HCT116 (cell line): ENCODE measurements at regions not wholly inside any gene's neighbourhood (a gene's known extent, or its start where the extent isn't known, plus 50 kb on each side); places are given as distances from the start of the nearest gene placed in this dataset.
A peak's percentile ranks its signal among the peaks of the same experiment; 100 is the strongest.

Source experiments
- ATAC-seq: fragments of 200-7000 bp; cut with Tn5 transposase; 2 replicates; pipeline ENCODE4 v1.9.1; 2020; ENCODE audit warnings: mild to moderate bottlenecking, moderate library complexity
- BruUV-seq: library from RNA; stranded (reverse); fragments of 400-500 nt; replicated peaks from 2 replicates; lab custom pipeline; 2021; lab: Mats Ljungman, UMichigan
- CTCF ChIA-PET: fragments of 300-600 bp; sonication (Branson Sonifier 250); formaldehyde crosslinking; loops from one replicate; lab custom pipeline; 2021; ENCODE audit warnings: antibody characterized with exemption; lab: Charles Lee
- POLR2A ChIA-PET: fragments of 300-600, 350-600 bp; sonication (Branson Sonifier 250); formaldehyde crosslinking; loops from one replicate; lab custom pipeline; 2021; ENCODE audit warnings: antibody characterized with exemption; lab: Charles Lee
- RAD21 ChIA-PET, 2 experiments: fragments of 300-600 bp; sonication (Branson Sonifier 250); formaldehyde crosslinking; loops; one replicate each; lab custom pipeline; 2023; ENCODE audit warnings: low total read pairs in 2 of 2; ENCODE audit not compliant: uncharacterized antibody in 2 of 2, unreplicated experiment in 2 of 2, low non-redundant PET in 1 of 2; lab: Charles Lee
- DNase-seq: peaks from one replicate; pipeline ENCODE4 v3.0.0-alpha.2; 2010; ENCODE audit warnings: low read depth, low spot score
- H2AFZ ChIP-seq: fragments of 200-600 bp; shearing (Covaris generic), sonication (generic); 2 replicates; pipeline ENCODE4 v1.6.1; 2017; ENCODE audit warnings: low read depth, mixed run types, mixed read lengths, antibody characterized with exemption, low read length; ENCODE audit not compliant: poor library complexity, severe bottlenecking
- H3K27ac ChIP-seq: 2 replicates; pipeline ENCODE4 v1.5.1; 2012; ENCODE audit warnings: low read depth, low read length
- H3K27me3 ChIP-seq: fragments of 200-600 bp; sonication (generic); 2 replicates; pipeline ENCODE4 v1.6.1; 2016; ENCODE audit warnings: mixed run types, low read length, mixed read lengths; ENCODE audit not compliant: insufficient read depth
- H3K36me3 ChIP-seq, 2 experiments: fragments of 200-500 bp in 1 of 2; fragments of 200-600 bp in 1 of 2; sonication (Bioruptor generic) in 1 of 2; sonication (generic) in 1 of 2; 2 replicates each; pipeline versions ENCODE4 v1.5.1 to v1.6.1; 2014 to 2016; ENCODE audit warnings: low read length in 2 of 2, inconsistent platforms in 1 of 2, mixed read lengths in 1 of 2, mixed run types in 1 of 2; ENCODE audit not compliant: insufficient read depth in 2 of 2, control insufficient read depth in 1 of 2
- H3K4me1 ChIP-seq, 2 experiments: fragments of 200-600 bp in 1 of 2; sonication (generic) in 1 of 2; 2 replicates each; pipeline versions ENCODE4 v1.5.1 to v1.6.1; 2012 to 2017; ENCODE audit warnings: low read length in 2 of 2, inconsistent platforms in 1 of 2, mild to moderate bottlenecking in 1 of 2, mixed read lengths in 1 of 2, mixed run types in 1 of 2, moderate library complexity in 1 of 2; ENCODE audit not compliant: insufficient read depth in 2 of 2, control insufficient read depth in 1 of 2
- H3K4me2 ChIP-seq: fragments of 200-600 bp; sonication (generic); 2 replicates; pipeline ENCODE4 v1.6.1; 2017; ENCODE audit warnings: mixed run types, low read length, mixed read lengths
- H3K4me3 ChIP-seq, 2 experiments: fragments of 200-600 bp in 1 of 2; sonication (generic) in 1 of 2; replicated peaks in 1 of 2; 2 replicates each; pipeline ENCODE4 v1.5.1; 2011 to 2016; ENCODE audit warnings: low read length in 2 of 2, control low read depth in 1 of 2, low read depth in 1 of 2, mild to moderate bottlenecking in 1 of 2, mixed read lengths in 1 of 2, mixed run types in 1 of 2
- H3K79me2 ChIP-seq: fragments of 200-600 bp; sonication (generic); 2 replicates; pipeline ENCODE4 v1.6.1; 2017; ENCODE audit warnings: mild to moderate bottlenecking, mixed run types, low read length, moderate library complexity, mixed read lengths; ENCODE audit not compliant: insufficient read depth
- H3K9ac ChIP-seq: fragments of 200-600 bp; sonication (generic); 2 replicates; pipeline ENCODE4 v1.6.1; 2016; ENCODE audit warnings: low read length, mixed read lengths
- H3K9me2 ChIP-seq: fragments of 200-600 bp; sonication (generic), shearing (Covaris generic); 2 replicates; pipeline ENCODE4 v1.6.1; 2017; ENCODE audit warnings: mixed run types, mild to moderate bottlenecking, moderate library complexity; ENCODE audit not compliant: insufficient read depth
- H3K9me3 ChIP-seq, 2 experiments: fragments of 200-500 bp in 1 of 2; fragments of 200-600 bp in 1 of 2; sonication (Bioruptor generic) in 1 of 2; sonication (generic) in 1 of 2; 2 replicates each; pipeline ENCODE4 v1.6.1; 2014 to 2017; ENCODE audit warnings: low read length in 2 of 2, mixed read lengths in 2 of 2, inconsistent platforms in 1 of 2, low read depth in 1 of 2, mild to moderate bottlenecking in 1 of 2, mixed run types in 1 of 2, moderate library complexity in 1 of 2; ENCODE audit not compliant: control insufficient read depth in 1 of 2, insufficient read depth in 1 of 2
- H4K20me1 ChIP-seq: fragments of 200-600 bp; sonication (generic), shearing (Covaris generic); 2 replicates; pipeline ENCODE4 v1.6.1; 2017; ENCODE audit warnings: mixed run types, mild to moderate bottlenecking, moderate library complexity; ENCODE audit not compliant: insufficient read depth
- CTCF ChIP-seq, 3 experiments: fragments of 200-600 bp in 1 of 3; sonication (generic) in 1 of 3; IDR thresholded peaks in 2 of 3; conservative IDR thresholded peaks in 1 of 3; 2 replicates each; pipeline ENCODE4 v1.5.1; 2012 to 2017; ENCODE audit warnings: low read depth in 2 of 3, low read length in 2 of 3, antibody characterized with exemption in 1 of 3, borderline replicate concordance in 1 of 3, control low read depth in 1 of 3, mild to moderate bottlenecking in 1 of 3, mixed read lengths in 1 of 3, mixed run types in 1 of 3, moderate library complexity in 1 of 3; ENCODE audit not compliant: insufficient read depth in 1 of 3
- EGR1 ChIP-seq: IDR thresholded peaks from 2 replicates; pipeline ENCODE4 v1.6.1; 2012; ENCODE audit warnings: low read depth
- ELF1 ChIP-seq: IDR thresholded peaks from 2 replicates; pipeline ENCODE4 v1.6.1; 2012; ENCODE audit warnings: low read depth, borderline replicate concordance
- MAX ChIP-seq: IDR thresholded peaks from 2 replicates; pipeline ENCODE4 v1.6.1; 2012
- POLR2AphosphoS5 ChIP-seq: IDR thresholded peaks from 2 replicates; pipeline ENCODE4 v1.6.1; 2011; ENCODE audit warnings: mild to moderate bottlenecking, low read depth, low read length, moderate library complexity
- intact Hi-C: fragments of 100-400 bp; cut with micrococcal nuclease; formaldehyde crosslinking; loops from 2 replicates; pipeline ENCODE4 v1.10.0; 2022

GRCh38 chr20:22861990-22862389 is 173.1 kb upstream of the SSTR4 start:
- no peak overlapping the region for H3K27ac ChIP-seq

GRCh38 chr20:22862671-22863230 is 172.4 kb upstream of the SSTR4 start:
- Histone ChIP-seq H4K20me1 (no peaks in the 10 kb centered on the region), H3K9me3 (no peaks in the 10 kb centered on the region), H3K79me2 (no peaks in the 10 kb centered on the region), H3K9ac (no peak overlapping the region), H3K4me3 (no peak overlapping the region), H2AFZ (no peak overlapping the region), H3K36me3 (no peaks in the 10 kb centered on the region), H3K4me1 (no peaks in the 10 kb centered on the region), H3K9me2 (no peaks in the 10 kb centered on the region), H3K27ac (no peak overlapping the region), H3K4me2 (no peak overlapping the region), H3K27me3 (peaks cover 38% of the 10 kb centered on the region)
- BruUV-seq: no TSS peak
- intact Hi-C loops: no loop called here
- ATAC-seq (0 out of 2 replicates have a peak, but pooled peaks have one; percentile 38), DNase-seq (no peak)
- ChIA-PET CTCF (interaction anchor here (1.5 kb wide), 1 partner anchor 11 kb away, joined by 9 read pairs; no protein-coding TSS in a partner anchor), RAD21 (no interaction called here), POLR2A (no interaction called here)
- no peak for TF ChIP-seq EGR1
- TF ChIP-seq MAX: no peak
- TF ChIP-seq CTCF (IDR thresholded peaks at IDR 0.05 in 2 of 3, conservative IDR thresholded peaks at IDR 0.05 in 1 of 3; ENCODE audit: borderline replicate concordance in 1 of 3, insufficient read depth in 1 of 3, low read depth in 2 of 3, low read length in 2 of 3): peak in 1 of 3 experiments; percentile 30; a peak in 1 of 6 replicates

More at GRCh38 chr20:22861990-22862389, 173.1 kb upstream of the SSTR4 start:
- Histone ChIP-seq H3K9me3 (no peaks in the 10 kb centered on the region), H4K20me1 (no peaks in the 10 kb centered on the region), H3K27me3 (peaks cover 31% of the 10 kb centered on the region), H3K9ac (no peak overlapping the region), H3K9me2 (no peaks in the 10 kb centered on the region), H3K79me2 (no peaks in the 10 kb centered on the region)
- ChIA-PET CTCF (no interaction called here), RAD21 (no interaction called here)
- intact Hi-C loops: no loop called here
- no TSS peak for BruUV-seq
- ATAC-seq (no peak), DNase-seq (no peak)
- TF ChIP-seq ELF1: no peak
- TF ChIP-seq POLR2AphosphoS5: no peak
- no peak for TF ChIP-seq MAX
- TF ChIP-seq, all 23 proteins: peak for 0
- POLR2A ChIA-PET: no interaction called here
- H3K36me3 ChIP-seq: no peaks in the 10 kb centered on the region
- no peak overlapping the region for H3K4me3 ChIP-seq
- H3K4me1 ChIP-seq: no peaks in the 10 kb centered on the region
- no peak overlapping the region for H3K4me2 ChIP-seq
- no peak overlapping the region for H2AFZ ChIP-seq
